ENCODE measurements at regions not wholly inside any gene's neighbourhood (a gene's known extent, or its start where the extent isn't known, plus 50 kb on each side); places are given as distances from the start of the nearest gene placed in this dataset.

DNA sequence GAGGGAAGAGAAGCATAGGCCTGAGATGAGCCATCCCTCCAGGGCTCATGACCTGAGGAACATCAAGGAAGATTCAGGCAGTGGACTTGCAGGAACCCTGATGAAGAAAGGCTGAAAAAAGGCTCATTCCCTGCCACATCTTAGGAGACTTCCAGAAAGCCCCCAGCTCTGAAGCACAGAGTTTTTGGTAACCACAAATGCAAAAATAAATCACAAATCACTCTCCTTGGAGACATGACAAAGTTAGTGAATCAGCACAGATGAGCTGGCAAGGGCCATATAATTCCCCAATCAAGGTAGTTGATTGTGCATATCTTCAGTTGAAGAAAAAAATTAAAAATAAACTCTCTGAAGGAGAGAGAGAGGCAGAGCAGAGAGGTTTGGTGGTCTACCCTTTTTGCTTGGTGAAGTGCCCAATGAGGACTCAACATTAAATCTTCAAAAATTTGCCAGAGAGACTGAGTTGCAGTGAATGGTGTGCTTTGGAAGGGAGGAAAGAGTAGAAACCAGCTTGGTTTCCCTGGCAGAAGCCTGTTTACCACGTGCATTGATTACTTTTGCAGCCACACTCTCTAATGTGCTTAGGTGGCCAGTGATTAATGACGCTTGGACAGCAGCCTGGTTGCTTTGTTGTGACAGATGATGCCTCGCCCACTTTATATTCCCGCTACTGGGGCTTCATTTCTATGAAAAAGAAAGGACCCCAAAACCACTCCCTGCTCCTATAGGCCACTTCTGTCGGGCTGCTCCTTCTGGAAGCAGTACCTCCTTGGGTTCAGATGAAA is 257.4 kb upstream of the SLC14A2 start:
- no peak overlapping the region for H3K4me3 ChIP-seq
- WGBS: 62% methylated on average over 5 of the region's 5 CpGs
- no peaks in the 10 kb centered on the region for H3K27me3 ChIP-seq (replicated peaks; ENCODE audit: insufficient read depth)
- no peaks in the 10 kb centered on the region for H3K36me3 ChIP-seq
- H3K9me3 ChIP-seq: no peaks in the 10 kb centered on the region
- no peak for DNase-seq (ENCODE audit: low spot score)
- intact Hi-C loops (cut with DNase I): no loop called here
- no peak overlapping the region for H3K27ac ChIP-seq
- TF ChIP-seq, protein P1, sequence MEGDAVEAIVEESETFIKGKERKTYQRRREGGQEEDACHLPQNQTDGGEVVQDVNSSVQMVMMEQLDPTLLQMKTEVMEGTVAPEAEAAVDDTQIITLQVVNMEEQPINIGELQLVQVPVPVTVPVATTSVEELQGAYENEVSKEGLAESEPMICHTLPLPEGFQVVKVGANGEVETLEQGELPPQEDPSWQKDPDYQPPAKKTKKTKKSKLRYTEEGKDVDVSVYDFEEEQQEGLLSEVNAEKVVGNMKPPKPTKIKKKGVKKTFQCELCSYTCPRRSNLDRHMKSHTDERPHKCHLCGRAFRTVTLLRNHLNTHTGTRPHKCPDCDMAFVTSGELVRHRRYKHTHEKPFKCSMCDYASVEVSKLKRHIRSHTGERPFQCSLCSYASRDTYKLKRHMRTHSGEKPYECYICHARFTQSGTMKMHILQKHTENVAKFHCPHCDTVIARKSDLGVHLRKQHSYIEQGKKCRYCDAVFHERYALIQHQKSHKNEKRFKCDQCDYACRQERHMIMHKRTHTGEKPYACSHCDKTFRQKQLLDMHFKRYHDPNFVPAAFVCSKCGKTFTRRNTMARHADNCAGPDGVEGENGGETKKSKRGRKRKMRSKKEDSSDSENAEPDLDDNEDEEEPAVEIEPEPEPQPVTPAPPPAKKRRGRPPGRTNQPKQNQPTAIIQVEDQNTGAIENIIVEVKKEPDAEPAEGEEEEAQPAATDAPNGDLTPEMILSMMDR (IDR thresholded peaks at IDR 0.05): no peak
- TF ChIP-seq POLR2A (IDR thresholded peaks at IDR 0.05): no peak
- TF ChIP-seq POLR2AphosphoS5 (IDR thresholded peaks at IDR 0.05): no peak
- no peaks in the 10 kb centered on the region for H3K4me1 ChIP-seq (replicated peaks)

DNA sequence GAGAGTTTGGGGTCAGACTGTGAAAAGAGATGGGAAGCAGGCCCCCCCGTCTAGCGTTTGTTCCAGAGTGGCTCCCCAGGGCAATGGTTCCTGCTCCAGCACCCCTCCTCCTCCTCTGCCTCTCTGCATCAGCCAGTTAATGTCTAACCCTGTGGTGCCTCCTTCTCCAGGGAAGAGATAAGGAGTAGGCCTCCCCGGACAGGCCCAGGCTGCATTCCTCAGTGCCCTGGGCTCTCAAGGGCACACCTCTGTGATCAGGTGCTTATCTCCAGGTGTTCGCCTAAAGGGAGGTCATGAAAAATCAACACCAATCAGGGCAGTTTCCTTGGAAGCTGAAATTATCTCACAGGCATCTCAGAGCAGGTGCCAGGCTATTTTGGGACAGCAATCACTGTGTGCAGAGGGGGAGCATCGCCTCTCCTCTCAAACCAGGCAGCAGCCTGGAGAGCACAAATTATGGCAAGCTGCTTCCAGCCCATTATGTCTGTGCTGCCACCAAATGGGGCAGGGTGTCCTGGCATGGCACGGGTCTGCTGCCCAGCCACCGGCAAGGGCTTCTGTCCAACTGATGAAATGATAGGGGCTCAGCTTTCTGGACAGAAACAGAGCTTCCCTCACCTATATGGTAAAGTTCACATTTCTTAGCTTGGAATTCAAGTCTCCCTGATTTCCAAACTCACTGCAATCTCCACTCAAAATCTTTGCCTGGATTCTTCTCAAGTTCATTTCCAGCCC is 255.8 kb upstream of the SLC14A2 start:
- Histone ChIP-seq H3K27me3 (replicated peaks; ENCODE audit: insufficient read depth) (no peaks in the 10 kb centered on the region), H3K4me3 (no peak overlapping the region), H3K36me3 (no peaks in the 10 kb centered on the region), H3K4me1 (replicated peaks) (no peaks in the 10 kb centered on the region), H3K27ac (no peak overlapping the region), H3K9me3 (no peaks in the 10 kb centered on the region)
- WGBS: 38% methylated on average over 7 of the region's 7 CpGs
- no peak for TF ChIP-seq POLR2AphosphoS5 (IDR thresholded peaks at IDR 0.05)
- no peak for TF ChIP-seq POLR2A (IDR thresholded peaks at IDR 0.05)
- DNase-seq (ENCODE audit: low spot score): no peak
- intact Hi-C loops (cut with DNase I): no loop called here

DNA sequence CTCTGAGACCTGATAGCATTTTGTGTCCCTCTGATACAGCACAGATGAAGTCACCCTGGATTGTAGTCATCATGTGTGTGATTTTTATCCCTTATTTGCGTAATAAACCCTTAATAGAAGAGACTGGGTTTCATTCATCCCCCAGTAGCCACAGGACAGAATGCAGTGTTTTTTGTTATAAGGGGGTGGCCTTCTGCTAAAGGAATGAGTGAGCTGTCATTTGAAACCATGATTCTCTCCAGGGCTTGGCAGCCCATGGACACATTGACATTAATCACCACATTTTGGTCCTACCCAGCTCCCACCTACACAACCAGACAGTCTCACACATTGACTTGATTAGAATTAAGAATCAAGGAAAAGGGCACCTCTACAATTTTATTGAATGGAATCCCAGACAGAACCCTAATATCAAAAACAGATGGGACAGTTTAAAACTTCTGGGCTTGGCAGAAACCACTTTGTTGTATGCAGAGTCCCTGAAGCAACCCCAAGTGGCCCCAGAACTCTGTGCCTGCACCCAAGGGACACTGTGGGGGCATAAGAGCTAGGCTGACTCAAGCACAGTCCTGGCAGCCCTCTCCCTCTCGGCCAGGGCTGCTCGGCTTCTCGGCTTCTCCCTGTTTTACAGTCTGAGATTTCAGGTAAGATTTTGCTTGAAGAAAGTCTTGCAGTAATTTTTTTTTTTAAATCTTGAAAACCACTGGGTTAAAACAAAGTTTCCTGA is 254.0 kb upstream of the SLC14A2 start:
- WGBS: 71% methylated on average over 4 of the region's 4 CpGs
- intact Hi-C loops (cut with DNase I): no loop called here
- TF ChIP-seq, protein P1 (IDR thresholded peaks at IDR 0.05): no peak
- TF ChIP-seq POLR2A (IDR thresholded peaks at IDR 0.05) (no peak), POLR2AphosphoS5 (IDR thresholded peaks at IDR 0.05) (no peak)

DNA sequence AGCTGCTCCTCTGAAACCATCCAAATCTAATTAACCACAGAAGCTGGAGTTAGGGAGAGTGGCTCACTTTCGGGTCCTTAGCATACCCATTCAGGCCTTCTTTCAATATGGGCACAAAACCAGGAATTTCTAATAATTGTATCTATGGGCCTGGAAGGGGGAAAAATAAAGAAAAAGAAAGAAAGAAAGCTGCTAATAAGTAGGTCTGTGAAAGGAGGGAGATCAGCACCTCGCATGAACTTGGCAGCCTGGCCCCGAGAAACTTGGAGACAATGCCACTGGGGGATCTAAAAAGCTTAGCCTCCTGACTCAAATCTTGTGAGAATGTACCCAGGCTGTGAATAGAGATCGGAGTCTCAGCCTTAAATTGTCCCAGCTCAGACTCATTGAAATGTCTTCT is 252.1 kb upstream of the SLC14A2 start:
- TF ChIP-seq, protein P1 (IDR thresholded peaks at IDR 0.05): no peak
- no peak for TF ChIP-seq POLR2A (IDR thresholded peaks at IDR 0.05)
- no peak for TF ChIP-seq POLR2AphosphoS5 (IDR thresholded peaks at IDR 0.05)
- H3K9me3 ChIP-seq: no peaks in the 10 kb centered on the region
- no peak for DNase-seq (ENCODE audit: low spot score)
- H3K36me3 ChIP-seq: no peaks in the 10 kb centered on the region
- intact Hi-C loops (cut with DNase I): no loop called here
- H3K4me1 ChIP-seq (replicated peaks): no peaks in the 10 kb centered on the region
- 88% methylated on average over 4 of the region's 4 CpGs for WGBS
- no peaks in the 10 kb centered on the region for H3K27me3 ChIP-seq (replicated peaks; ENCODE audit: insufficient read depth)
- H3K27ac ChIP-seq: no peak overlapping the region
- no peak overlapping the region for H3K4me3 ChIP-seq

More for the DNA sequence above, 254.0 kb upstream of the SLC14A2 start:
- no peaks in the 10 kb centered on the region for H3K36me3 ChIP-seq
- no peaks in the 10 kb centered on the region for H3K27me3 ChIP-seq (replicated peaks; ENCODE audit: insufficient read depth)
- H3K27ac ChIP-seq: no peak overlapping the region
- H3K4me3 ChIP-seq: no peak overlapping the region
- H3K9me3 ChIP-seq: no peaks in the 10 kb centered on the region
- no peak for DNase-seq (ENCODE audit: low spot score)
- no peaks in the 10 kb centered on the region for H3K4me1 ChIP-seq (replicated peaks)

DNA sequence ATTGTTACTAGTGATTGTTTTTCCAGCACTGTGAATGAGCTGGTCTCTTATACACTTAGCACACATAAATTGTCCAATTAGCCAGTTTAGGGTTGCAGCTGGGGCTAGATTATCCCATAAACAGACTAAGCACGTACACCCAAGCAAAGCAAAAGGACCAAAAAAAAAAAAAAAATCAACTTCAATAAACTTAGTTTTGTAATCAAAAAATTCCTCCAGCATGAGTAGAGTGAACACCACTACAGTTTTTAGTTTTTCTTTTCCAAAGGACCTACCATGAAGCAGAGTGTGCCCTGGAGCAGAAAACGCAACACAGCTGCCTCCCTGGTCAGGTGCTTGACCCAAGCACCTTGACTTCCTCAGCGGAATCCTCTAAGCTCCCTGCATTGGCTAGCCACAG is 249.4 kb upstream of the SLC14A2 start:
- intact Hi-C loops (cut with DNase I): no loop called here
- Histone ChIP-seq H3K27me3 (replicated peaks; ENCODE audit: insufficient read depth) (no peaks in the 10 kb centered on the region), H3K4me3 (no peak overlapping the region), H3K9me3 (no peaks in the 10 kb centered on the region), H3K27ac (no peak overlapping the region), H3K4me1 (replicated peaks) (no peaks in the 10 kb centered on the region), H3K36me3 (no peaks in the 10 kb centered on the region)
- TF ChIP-seq POLR2A (IDR thresholded peaks at IDR 0.05) (no peak), POLR2AphosphoS5 (IDR thresholded peaks at IDR 0.05) (no peak)
- TF ChIP-seq, protein P1 (IDR thresholded peaks at IDR 0.05): no peak
- DNase-seq (ENCODE audit: low spot score): no peak
- WGBS: 58% methylated on average over 3 of the region's 3 CpGs
